Epithelial cell of proximal tubule (primary cell): ENCODE measurements at regions not wholly inside any gene's neighbourhood (a gene's known extent, or its start where the extent isn't known, plus 50 kb on each side); places are given as distances from the start of the nearest gene placed in this dataset.

Source experiments
- DNase-seq: peaks from one replicate; pipeline ENCODE4 v3.0.0-alpha.2; 2011; ENCODE audit warnings: low read depth
- H3K4me3 ChIP-seq: 2 replicates; pipeline ENCODE4 v1.5.1; 2011; ENCODE audit warnings: low read depth, mild to moderate bottlenecking, low read length
- TF ChIP-seq, protein P1 (sequence below): conservative IDR thresholded peaks from 2 replicates; pipeline ENCODE4 v1.5.1; 2012; ENCODE audit warnings: low read depth, mild to moderate bottlenecking, low read length

DNA sequence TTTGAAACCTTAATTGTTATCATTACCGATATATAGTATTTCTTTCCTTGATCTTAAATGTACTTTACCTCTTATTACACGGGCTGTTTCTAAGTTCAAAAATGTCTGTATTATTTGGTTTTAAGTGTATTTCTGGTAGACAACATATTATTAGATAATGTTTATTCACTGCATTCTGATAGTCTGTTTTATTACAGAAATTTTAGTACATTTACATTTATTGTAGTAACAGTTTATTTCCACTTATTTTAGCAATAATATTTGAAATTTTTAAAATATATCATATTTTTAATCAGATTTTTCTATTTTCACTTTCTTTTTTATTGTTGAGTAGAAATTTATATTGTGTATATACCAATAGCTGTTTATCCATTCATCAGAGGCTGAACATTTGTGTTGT, 1195.2 kb downstream of the TBC1D22A start:
- no peak overlapping the region for H3K4me3 ChIP-seq
- no peak for DNase-seq
- TF ChIP-seq, protein P1, sequence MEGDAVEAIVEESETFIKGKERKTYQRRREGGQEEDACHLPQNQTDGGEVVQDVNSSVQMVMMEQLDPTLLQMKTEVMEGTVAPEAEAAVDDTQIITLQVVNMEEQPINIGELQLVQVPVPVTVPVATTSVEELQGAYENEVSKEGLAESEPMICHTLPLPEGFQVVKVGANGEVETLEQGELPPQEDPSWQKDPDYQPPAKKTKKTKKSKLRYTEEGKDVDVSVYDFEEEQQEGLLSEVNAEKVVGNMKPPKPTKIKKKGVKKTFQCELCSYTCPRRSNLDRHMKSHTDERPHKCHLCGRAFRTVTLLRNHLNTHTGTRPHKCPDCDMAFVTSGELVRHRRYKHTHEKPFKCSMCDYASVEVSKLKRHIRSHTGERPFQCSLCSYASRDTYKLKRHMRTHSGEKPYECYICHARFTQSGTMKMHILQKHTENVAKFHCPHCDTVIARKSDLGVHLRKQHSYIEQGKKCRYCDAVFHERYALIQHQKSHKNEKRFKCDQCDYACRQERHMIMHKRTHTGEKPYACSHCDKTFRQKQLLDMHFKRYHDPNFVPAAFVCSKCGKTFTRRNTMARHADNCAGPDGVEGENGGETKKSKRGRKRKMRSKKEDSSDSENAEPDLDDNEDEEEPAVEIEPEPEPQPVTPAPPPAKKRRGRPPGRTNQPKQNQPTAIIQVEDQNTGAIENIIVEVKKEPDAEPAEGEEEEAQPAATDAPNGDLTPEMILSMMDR, result no peak

DNA sequence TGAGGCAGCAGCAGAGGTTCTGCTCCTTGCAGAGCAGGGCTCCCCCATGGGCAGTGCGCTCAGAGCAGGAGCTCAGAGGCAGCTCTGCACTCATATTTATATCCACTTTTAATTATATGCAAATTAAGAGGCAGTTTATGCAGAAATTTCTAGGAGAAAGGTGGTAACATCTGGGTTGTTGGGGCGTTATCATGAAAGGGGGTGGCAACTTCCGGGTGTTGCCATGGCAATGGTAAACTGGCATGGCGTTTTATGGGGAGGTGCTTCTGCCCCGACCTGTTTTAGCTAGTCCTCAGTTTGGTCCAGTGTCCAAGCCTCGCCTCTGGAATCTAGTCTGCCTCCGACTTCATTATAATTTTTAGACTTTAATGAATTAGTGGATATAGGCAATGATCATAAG, 1191.7 kb downstream of the TBC1D22A start:
- TF ChIP-seq, protein P1, result no peak
- no peak for DNase-seq
- no peak overlapping the region for H3K4me3 ChIP-seq

DNA sequence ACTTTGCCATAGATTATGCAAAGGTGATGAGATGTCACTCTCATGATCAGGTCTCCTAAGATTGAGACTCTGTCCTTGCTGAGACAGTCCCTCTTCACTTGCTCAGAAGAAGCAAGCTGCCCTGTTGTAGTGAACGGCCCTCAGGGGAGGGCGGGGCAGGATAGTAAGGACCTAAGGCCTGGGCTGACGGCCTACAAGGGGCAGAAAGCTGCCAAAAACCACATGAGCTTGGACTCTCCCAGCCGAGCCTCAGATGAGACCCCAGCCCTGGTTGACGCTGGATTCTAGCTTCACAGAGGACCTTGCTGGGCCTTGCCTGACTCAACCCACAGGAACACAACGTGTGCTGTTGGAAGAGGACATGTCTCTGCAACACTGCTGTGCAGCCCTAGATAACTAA, 1182.5 kb downstream of the TBC1D22A start:
- no peak for DNase-seq

DNA sequence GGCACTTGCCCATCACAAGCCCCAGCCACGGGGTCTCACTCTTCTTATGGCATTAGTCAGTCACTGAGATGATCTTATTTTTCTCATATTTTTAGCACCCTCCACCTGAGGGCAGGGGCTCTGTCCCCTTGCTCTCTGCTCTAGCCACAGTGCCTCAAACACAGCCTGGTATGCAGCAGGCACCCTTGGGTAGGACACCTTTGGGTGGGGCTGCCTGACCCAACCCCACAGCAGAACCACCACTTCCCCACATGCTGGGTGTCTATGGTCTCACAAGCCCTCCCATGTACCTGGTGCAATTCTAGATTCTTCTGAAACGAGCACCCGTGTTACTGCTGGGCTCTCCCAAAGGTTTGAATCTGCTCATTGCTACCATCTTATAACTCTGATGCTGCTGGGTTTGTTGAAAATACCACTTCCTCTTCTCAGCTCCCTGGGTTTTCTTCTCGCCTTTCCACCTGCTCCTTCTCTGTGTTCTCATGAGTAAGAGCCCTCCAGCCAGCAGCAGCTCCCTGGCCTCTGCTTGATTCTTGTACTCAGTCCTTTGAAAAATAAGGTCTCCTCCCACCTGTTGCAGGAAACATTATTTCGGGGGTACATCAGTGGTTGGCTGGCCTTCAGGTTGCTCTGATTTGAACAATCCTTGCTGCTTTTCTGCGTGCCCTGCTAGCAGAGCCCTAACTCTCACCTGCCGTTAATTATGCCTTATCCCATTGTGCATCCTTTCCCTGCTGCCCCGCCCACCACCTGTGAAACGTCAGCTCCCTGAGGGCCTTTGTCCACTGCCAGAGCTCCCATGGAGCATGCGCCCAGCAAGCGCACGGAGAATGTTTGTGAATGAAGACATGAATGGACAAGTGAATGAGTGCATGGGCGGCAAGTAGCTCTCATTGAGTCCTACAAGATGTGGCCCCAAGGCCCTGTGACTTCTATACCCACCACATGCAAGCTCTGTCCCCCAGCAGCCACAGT, 1181.6 kb downstream of the TBC1D22A start:
- no peak for DNase-seq
- H3K4me3 ChIP-seq, result no peak overlapping the region
- TF ChIP-seq, protein P1, result no peak

More for the DNA sequence above, 1182.5 kb downstream of the TBC1D22A start:
- TF ChIP-seq, protein P1, result no peak
- H3K4me3 ChIP-seq, result no peak overlapping the region

- TF ChIP-seq, protein P1, result no peak
- no peak overlapping the region for H3K4me3 ChIP-seq
- no peak for DNase-seq
Measured at GRCh38 chr22:47940211-47940610, 1177.8 kb downstream of the TBC1D22A start.

GRCh38 chr22:47933891-47934290, 1171.4 kb downstream of the TBC1D22A start:
- TF ChIP-seq, protein P1, result no peak
- DNase-seq, result no peak
- H3K4me3 ChIP-seq, result no peak overlapping the region
